Colonic mucosa (tissue), 4 donors: ENCODE measurements at regions not wholly inside any gene's neighbourhood (a gene's known extent, or its start where the extent isn't known, plus 50 kb on each side); places are given as distances from the start of the nearest gene placed in this dataset.
"Not testable (repeated sequence)": the region's sequence is repeated elsewhere in the genome, so short reads cannot be mapped to it uniquely, and the experiment has no call there.

Source experiments
- DNase-seq: peaks from one replicate; pipeline ENCODE4 v3.0.0-alpha.2; 2020
- H3K27ac ChIP-seq: fragments of 200-600 bp; one replicate; pipeline ENCODE4 v1.8.0; 2021
- H3K27me3 ChIP-seq: fragments of 200-600 bp; one replicate; pipeline ENCODE4 v1.8.0; 2021
- H3K36me3 ChIP-seq: fragments of 200-600 bp; one replicate; pipeline ENCODE4 v1.8.0; 2021
- H3K4me1 ChIP-seq: fragments of 200-600 bp; one replicate; pipeline ENCODE4 v1.8.0; 2021; ENCODE audit warnings: mild to moderate bottlenecking
- H3K4me3 ChIP-seq: fragments of 200-600 bp; one replicate; pipeline ENCODE4 v1.8.0; 2021
- H3K9ac ChIP-seq, 2 donors: one replicate each; pipeline ENCODE4 v1.7.0; 2013; ENCODE audit warnings: control low read depth in 2 of 2, low read depth in 2 of 2, low read length in 2 of 2
- H3K9me3 ChIP-seq: fragments of 200-600 bp; one replicate; pipeline ENCODE4 v1.8.0; 2021
- CTCF ChIP-seq: fragments of 200-600 bp; IDR thresholded peaks from one replicate; pipeline ENCODE4 v1.8.0; 2022; ENCODE audit warnings: antibody characterized with exemption, mild to moderate bottlenecking
- intact Hi-C: fragments of 100-400 bp; cut with DNase I; formaldehyde crosslinking; loops from one replicate; pipeline ENCODE4 v1.14.1; 2022
- donor health status: healthy.
- donor health status: DM: no; HTN: no; CAD: no.
- donor health status: DM: no; HTN: no; CAD: no.

- intact Hi-C loops, result no loop called here
Observed at GRCh38 chr17:21772321-21772720, 80.0 kb downstream of the KCNJ18 start.

GRCh38 chr17:21772991-21773713, 80.8 kb downstream of the KCNJ18 start:
- H3K27ac ChIP-seq, H3K4me3 ChIP-seq, H3K27me3 ChIP-seq, H3K4me1 ChIP-seq, H3K36me3 ChIP-seq, H3K9me3 ChIP-seq, H3K9ac ChIP-seq, intact Hi-C loops: not testable (repeated sequence)
- DNase-seq, result peak; percentile 34

More at GRCh38 chr17:21772321-21772720, 80.0 kb downstream of the KCNJ18 start:
- no peak for TF ChIP-seq CTCF
- Histone ChIP-seq H3K27me3 (no peaks in the 10 kb centered on the region), H3K4me3 (no peak overlapping the region), H3K9me3 (no peaks in the 10 kb centered on the region), H3K9ac (no peak overlapping the region), H3K36me3 (no peaks in the 10 kb centered on the region), H3K27ac (no peak overlapping the region), H3K4me1 (no peaks in the 10 kb centered on the region)
- no peak for DNase-seq

- Histone ChIP-seq H3K4me3 (no peak overlapping the region), H3K27me3 (no peaks in the 10 kb centered on the region), H3K27ac (no peak overlapping the region), H3K4me1 (no peaks in the 10 kb centered on the region), H3K9me3 (no peaks in the 10 kb centered on the region), H3K9ac (no peak overlapping the region), H3K36me3 (no peaks in the 10 kb centered on the region)
- no peak for TF ChIP-seq CTCF
- intact Hi-C loops, result no loop called here
- no peak for DNase-seq
Observed at GRCh38 chr17:21774263-21774662, 81.9 kb downstream of the KCNJ18 start.

GRCh38 chr17:21775566-21775965, 83.2 kb downstream of the KCNJ18 start:
- H3K27ac ChIP-seq, H3K27me3 ChIP-seq, H3K9ac ChIP-seq, DNase-seq, H3K4me1 ChIP-seq, H3K9me3 ChIP-seq, intact Hi-C loops, H3K36me3 ChIP-seq, H3K4me3 ChIP-seq: not testable (repeated sequence)

GRCh38 chr17:21776921-21777320, 84.6 kb downstream of the KCNJ18 start:
- H3K27me3 ChIP-seq, DNase-seq, intact Hi-C loops: not testable (repeated sequence)

GRCh38 chr17:21778866-21779265, 86.5 kb downstream of the KCNJ18 start:
- H3K27ac ChIP-seq, H3K4me3 ChIP-seq, intact Hi-C loops, H3K9ac ChIP-seq, DNase-seq, H3K9me3 ChIP-seq, H3K27me3 ChIP-seq, H3K4me1 ChIP-seq, H3K36me3 ChIP-seq: not testable (repeated sequence)

More at GRCh38 chr17:21776921-21777320, 84.6 kb downstream of the KCNJ18 start:
- H3K36me3 ChIP-seq, H3K9me3 ChIP-seq, H3K4me1 ChIP-seq, H3K9ac ChIP-seq, H3K4me3 ChIP-seq, H3K27ac ChIP-seq: not testable (repeated sequence)

GRCh38 chr17:21780293-21780888, 88.1 kb downstream of the KCNJ18 start:
- intact Hi-C loops, H3K36me3 ChIP-seq, H3K4me1 ChIP-seq, H3K9me3 ChIP-seq, H3K27me3 ChIP-seq, H3K9ac ChIP-seq, DNase-seq, H3K4me3 ChIP-seq, H3K27ac ChIP-seq: not testable (repeated sequence)

GRCh38 chr17:21780919-21781665, 88.8 kb downstream of the KCNJ18 start:
- H3K27me3 ChIP-seq, H3K27ac ChIP-seq, H3K36me3 ChIP-seq, intact Hi-C loops, H3K4me3 ChIP-seq, H3K4me1 ChIP-seq, DNase-seq, H3K9ac ChIP-seq, H3K9me3 ChIP-seq: not testable (repeated sequence)

- H3K27me3 ChIP-seq, H3K4me3 ChIP-seq, DNase-seq, H3K9me3 ChIP-seq, intact Hi-C loops, H3K36me3 ChIP-seq, H3K9ac ChIP-seq, H3K27ac ChIP-seq, H3K4me1 ChIP-seq: not testable (repeated sequence)
Observed at GRCh38 chr17:21781666-21782024, 89.3 kb downstream of the KCNJ18 start.

- intact Hi-C loops, H3K4me3 ChIP-seq, H3K27ac ChIP-seq, H3K36me3 ChIP-seq, H3K9me3 ChIP-seq, H3K4me1 ChIP-seq, H3K27me3 ChIP-seq, DNase-seq, H3K9ac ChIP-seq: not testable (repeated sequence)
Observed at GRCh38 chr17:21782107-21782506, 89.8 kb downstream of the KCNJ18 start.

GRCh38 chr17:21782604-21783003, 90.3 kb downstream of the KCNJ18 start:
- H3K9ac ChIP-seq, H3K36me3 ChIP-seq, H3K27ac ChIP-seq, H3K4me1 ChIP-seq, intact Hi-C loops, DNase-seq, H3K27me3 ChIP-seq, H3K9me3 ChIP-seq, H3K4me3 ChIP-seq: not testable (repeated sequence)
